Thyroid gland (tissue), 4 donors: ENCODE measurements at regions not wholly inside any gene's neighbourhood (a gene's known extent, or its start where the extent isn't known, plus 50 kb on each side); places are given as distances from the start of the nearest gene placed in this dataset.
"Not testable (repeated sequence)": the region's sequence is repeated elsewhere in the genome, so short reads cannot be mapped to it uniquely, and the experiment has no call there.

Experiments used
- CTCF ChIP-seq, 6 experiments: fragments of 200-600 bp in 3 of 6; fragments of 450-650 bp in 3 of 6; sonication (generic) in 3 of 6; IDR thresholded peaks; one replicate each; pipeline ENCODE4 v1.5.1; 2016 to 2019; ENCODE audit warnings: antibody characterized with exemption in 6 of 6, mild to moderate bottlenecking in 2 of 6, inconsistent platforms in 1 of 6, moderate library complexity in 1 of 6
- POLR2A ChIP-seq, 2 donors: fragments of 450-650 bp; IDR thresholded peaks; one replicate each; pipeline ENCODE4 v1.6.1; 2017; ENCODE audit warnings: antibody characterized with exemption in 2 of 2, mild to moderate bottlenecking in 2 of 2, moderate library complexity in 1 of 2

- not testable (repeated sequence) for TF ChIP-seq CTCF, POLR2A (IDR thresholded peaks at IDR 0.05)
These were observed 941.9 kb upstream of the ADAMTS5 start for GRCh38 chr21:27908816-27909215.
